ENCODE measurements at regions not wholly inside any gene's neighbourhood (a gene's known extent, or its start where the extent isn't known, plus 50 kb on each side); places are given as distances from the start of the nearest gene placed in this dataset.
"Not testable (repeated sequence)": the region's sequence is repeated elsewhere in the genome, so short reads cannot be mapped to it uniquely, and the experiment has no call there.

DNA sequence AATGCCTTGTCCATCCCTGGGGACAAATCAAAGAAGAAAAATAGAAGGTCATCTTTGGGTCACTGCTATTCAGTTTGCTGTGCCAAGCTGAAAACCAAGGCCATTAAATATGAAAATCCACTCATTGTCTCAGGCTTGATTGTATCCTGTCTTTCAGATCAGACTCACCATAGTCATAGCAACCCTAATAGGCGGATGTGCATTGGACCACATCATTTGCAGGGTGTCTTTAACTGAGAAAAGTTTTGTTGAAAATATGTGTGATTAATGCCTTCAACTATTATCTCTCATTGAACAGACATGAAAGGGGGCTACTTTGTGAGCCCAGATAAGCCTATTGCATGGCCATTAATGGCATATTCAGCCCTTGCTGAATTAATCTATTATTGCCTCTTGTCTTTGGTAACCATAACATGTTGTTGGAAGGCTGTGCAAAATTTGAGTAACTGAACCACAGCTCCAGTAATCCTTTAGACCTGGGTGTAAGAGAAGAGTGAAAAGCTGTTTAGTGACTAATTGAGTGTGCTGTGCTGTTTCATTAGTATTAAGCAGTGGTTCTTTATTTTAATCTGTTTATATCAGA, 453.6 kb upstream of the EPHA5 start:
- no peak overlapping the region for H3K14ac ChIP-seq (ENCODE audit: low read length)
- H3K4me1 ChIP-seq (ENCODE audit: control insufficient read depth in 1 of 2, insufficient read depth in 2 of 2, low read length in 2 of 2): no peaks in the 10 kb centered on the region
- H3K27ac ChIP-seq (ENCODE audit: low read depth, low read length): no peak overlapping the region
- no peak overlapping the region for H2BK5ac ChIP-seq (ENCODE audit: low read depth, low read length, poor library complexity)
- H4K91ac ChIP-seq (ENCODE audit: low read depth, low read length): no peak overlapping the region
- H2BK120ac ChIP-seq (ENCODE audit: insufficient read depth, low read length, poor library complexity): no peak overlapping the region
- no peak overlapping the region for H2AFZ ChIP-seq (ENCODE audit: insufficient read depth, low read length, poor library complexity)
- no peak overlapping the region for H3K4ac ChIP-seq (ENCODE audit: low read depth, low read length)
- H2BK12ac ChIP-seq (ENCODE audit: low read length): no peak overlapping the region
- no peak overlapping the region for H4K8ac ChIP-seq (ENCODE audit: low read depth, low read length)
- no peaks in the 10 kb centered on the region for H3K27me3 ChIP-seq (ENCODE audit: insufficient read depth, low read length)
- no peak overlapping the region for H3K4me3 ChIP-seq (ENCODE audit: low read depth, low read length)
- H3K79me1 ChIP-seq (ENCODE audit: low read length): no peaks in the 10 kb centered on the region
- no peak overlapping the region for H2AK5ac ChIP-seq (ENCODE audit: low read length)
- no peak overlapping the region for H3K18ac ChIP-seq (ENCODE audit: low read length)
- WGBS (ENCODE audit: extremely low coverage, insufficient coverage, insufficient read length): no CpG with 5 or more reads among the region's 1 CpG
- H3K9me3 ChIP-seq (ENCODE audit: insufficient read depth, low read depth, low read length): no peaks in the 10 kb centered on the region
- no peaks in the 10 kb centered on the region for H3K36me3 ChIP-seq (ENCODE audit: control insufficient read depth in 1 of 2, insufficient read depth in 2 of 2, low read length in 2 of 2)
- DNase-seq: no peak
- no peak overlapping the region for H3K9ac ChIP-seq (ENCODE audit: low read length)
- H3K23ac ChIP-seq (ENCODE audit: low read length): no peak overlapping the region
- no peak overlapping the region for H4K12ac ChIP-seq (ENCODE audit: low read depth, low read length)
- H3K79me2 ChIP-seq (ENCODE audit: control insufficient read depth, insufficient read depth, low read length, poor library complexity): no peaks in the 10 kb centered on the region
- H3K4me2 ChIP-seq (ENCODE audit: low read length): no peak overlapping the region

DNA sequence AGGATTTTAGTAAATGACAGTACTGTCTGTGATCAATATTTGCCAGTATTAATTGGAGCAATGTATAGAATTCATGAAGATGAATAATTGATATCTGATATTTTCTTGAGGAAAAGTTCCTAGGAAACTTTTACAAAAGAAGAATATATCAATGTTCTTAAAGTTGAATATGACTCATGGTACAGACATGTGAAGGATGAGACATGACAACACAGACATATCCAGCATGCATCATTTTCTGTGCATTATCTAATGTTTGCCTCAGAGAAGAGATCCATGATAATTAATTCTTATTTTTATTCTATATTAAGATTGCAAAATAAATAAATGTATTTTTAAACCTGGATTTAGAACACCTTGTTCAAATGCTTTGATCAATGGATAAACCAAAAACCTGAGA, 452.9 kb upstream of the EPHA5 start:
- no peak overlapping the region for H3K18ac ChIP-seq (ENCODE audit: low read length)
- no peak overlapping the region for H2AFZ ChIP-seq (ENCODE audit: insufficient read depth, low read length, poor library complexity)
- no peak overlapping the region for H4K8ac ChIP-seq (ENCODE audit: low read depth, low read length)
- no peak overlapping the region for H2BK12ac ChIP-seq (ENCODE audit: low read length)
- no peak overlapping the region for H3K4me2 ChIP-seq (ENCODE audit: low read length)
- no peak overlapping the region for H3K27ac ChIP-seq (ENCODE audit: low read depth, low read length)
- H2BK120ac ChIP-seq (ENCODE audit: insufficient read depth, low read length, poor library complexity): no peak overlapping the region
- H3K4me1 ChIP-seq (ENCODE audit: control insufficient read depth in 1 of 2, insufficient read depth in 2 of 2, low read length in 2 of 2): no peaks in the 10 kb centered on the region
- H4K91ac ChIP-seq (ENCODE audit: low read depth, low read length): no peak overlapping the region
- no peak overlapping the region for H2AK5ac ChIP-seq (ENCODE audit: low read length)
- no peak overlapping the region for H3K9ac ChIP-seq (ENCODE audit: low read length)
- no peaks in the 10 kb centered on the region for H3K79me1 ChIP-seq (ENCODE audit: low read length)
- no peak overlapping the region for H3K14ac ChIP-seq (ENCODE audit: low read length)
- no peaks in the 10 kb centered on the region for H3K27me3 ChIP-seq (ENCODE audit: insufficient read depth, low read length)
- no peaks in the 10 kb centered on the region for H3K36me3 ChIP-seq (ENCODE audit: control insufficient read depth in 1 of 2, insufficient read depth in 2 of 2, low read length in 2 of 2)
- no peak overlapping the region for H4K12ac ChIP-seq (ENCODE audit: low read depth, low read length)
- no peaks in the 10 kb centered on the region for H3K9me3 ChIP-seq (ENCODE audit: insufficient read depth, low read depth, low read length)
- no peak overlapping the region for H2BK5ac ChIP-seq (ENCODE audit: low read depth, low read length, poor library complexity)
- H3K79me2 ChIP-seq (ENCODE audit: control insufficient read depth, insufficient read depth, low read length, poor library complexity): no peaks in the 10 kb centered on the region
- H3K4ac ChIP-seq (ENCODE audit: low read depth, low read length): no peak overlapping the region
- DNase-seq: peak in 1 of 2 donors; percentile 13
- no peak overlapping the region for H3K23ac ChIP-seq (ENCODE audit: low read length)
- H3K4me3 ChIP-seq (ENCODE audit: low read depth, low read length): no peak overlapping the region

DNA sequence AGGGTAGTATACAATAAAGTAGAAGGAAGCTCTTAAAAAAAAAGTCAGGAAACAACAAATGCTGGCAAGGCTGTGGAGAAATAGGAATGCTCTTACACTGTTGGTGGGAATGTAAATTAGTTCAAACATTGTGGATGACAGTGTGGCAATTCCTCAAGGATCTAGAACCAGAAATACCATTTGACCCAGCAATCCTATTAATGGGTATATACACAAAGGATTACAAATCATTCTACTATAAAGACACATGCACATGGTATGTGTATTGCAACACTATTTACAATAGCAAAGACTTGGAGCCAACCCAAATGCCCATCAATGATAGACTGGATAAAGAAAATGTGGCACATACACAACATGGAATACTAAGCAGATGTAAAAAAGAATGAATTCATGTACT, 444.9 kb upstream of the EPHA5 start:
- not testable (repeated sequence) for H2BK120ac ChIP-seq (ENCODE audit: insufficient read depth, low read length, poor library complexity); H3K27ac ChIP-seq (ENCODE audit: low read depth, low read length); H2AFZ ChIP-seq (ENCODE audit: insufficient read depth, low read length, poor library complexity); H4K8ac ChIP-seq (ENCODE audit: low read depth, low read length); H2AK5ac ChIP-seq (ENCODE audit: low read length); H3K9ac ChIP-seq (ENCODE audit: low read length); H3K4me3 ChIP-seq (ENCODE audit: low read depth, low read length); H2BK5ac ChIP-seq (ENCODE audit: low read depth, low read length, poor library complexity); H3K18ac ChIP-seq (ENCODE audit: low read length); H3K79me2 ChIP-seq (ENCODE audit: control insufficient read depth, insufficient read depth, low read length, poor library complexity); H2BK12ac ChIP-seq (ENCODE audit: low read length); H3K4me2 ChIP-seq (ENCODE audit: low read length); H4K12ac ChIP-seq (ENCODE audit: low read depth, low read length); H3K23ac ChIP-seq (ENCODE audit: low read length); H3K4ac ChIP-seq (ENCODE audit: low read depth, low read length); H3K4me1 ChIP-seq (ENCODE audit: control insufficient read depth in 1 of 2, insufficient read depth in 2 of 2, low read length in 2 of 2); H3K27me3 ChIP-seq (ENCODE audit: insufficient read depth, low read length); H3K14ac ChIP-seq (ENCODE audit: low read length); DNase-seq; H3K36me3 ChIP-seq (ENCODE audit: control insufficient read depth in 1 of 2, insufficient read depth in 2 of 2, low read length in 2 of 2); H3K79me1 ChIP-seq (ENCODE audit: low read length); H3K9me3 ChIP-seq (ENCODE audit: insufficient read depth, low read depth, low read length); H4K91ac ChIP-seq (ENCODE audit: low read depth, low read length)

DNA sequence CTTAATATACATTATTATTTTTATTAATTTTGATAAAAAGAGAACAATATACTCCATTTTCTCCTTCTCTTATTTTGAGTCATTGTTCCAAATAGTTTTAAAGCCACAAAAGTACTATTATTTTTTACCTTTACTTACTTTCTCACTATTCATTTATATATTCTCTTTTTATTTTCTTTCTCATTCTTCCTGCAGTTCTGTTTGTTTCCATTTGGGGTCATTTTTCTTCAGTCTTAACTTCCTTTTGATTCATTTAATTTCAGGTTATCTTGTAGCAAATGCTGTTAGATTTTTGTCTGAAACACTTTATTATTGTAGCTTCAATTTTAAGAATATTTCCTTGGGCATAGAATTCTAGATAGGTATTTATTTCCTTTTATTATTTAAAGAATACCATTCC, 438.6 kb upstream of the EPHA5 start:
- Histone ChIP-seq H2AFZ (ENCODE audit: insufficient read depth, low read length, poor library complexity) (no peak overlapping the region), H2BK120ac (ENCODE audit: insufficient read depth, low read length, poor library complexity) (no peak overlapping the region), H4K91ac (ENCODE audit: low read depth, low read length) (no peak overlapping the region), H3K4me3 (ENCODE audit: low read depth, low read length) (no peak overlapping the region), H3K18ac (ENCODE audit: low read length) (no peak overlapping the region), H3K9me3 (ENCODE audit: insufficient read depth, low read depth, low read length) (no peaks in the 10 kb centered on the region), H3K4me1 (ENCODE audit: control insufficient read depth in 1 of 2, insufficient read depth in 2 of 2, low read length in 2 of 2) (no peaks in the 10 kb centered on the region), H2BK12ac (ENCODE audit: low read length) (no peak overlapping the region), H2BK5ac (ENCODE audit: low read depth, low read length, poor library complexity) (no peak overlapping the region), H3K4ac (ENCODE audit: low read depth, low read length) (no peak overlapping the region), H3K36me3 (ENCODE audit: control insufficient read depth in 1 of 2, insufficient read depth in 2 of 2, low read length in 2 of 2) (no peaks in the 10 kb centered on the region), H3K23ac (ENCODE audit: low read length) (no peak overlapping the region), H3K79me1 (ENCODE audit: low read length) (no peaks in the 10 kb centered on the region), H4K8ac (ENCODE audit: low read depth, low read length) (no peak overlapping the region), H3K27ac (ENCODE audit: low read depth, low read length) (no peak overlapping the region), H4K12ac (ENCODE audit: low read depth, low read length) (no peak overlapping the region), H3K9ac (ENCODE audit: low read length) (no peak overlapping the region), H3K14ac (ENCODE audit: low read length) (no peak overlapping the region), H3K4me2 (ENCODE audit: low read length) (no peak overlapping the region), H2AK5ac (ENCODE audit: low read length) (no peak overlapping the region), H3K79me2 (ENCODE audit: control insufficient read depth, insufficient read depth, low read length, poor library complexity) (no peaks in the 10 kb centered on the region), H3K27me3 (ENCODE audit: insufficient read depth, low read length) (no peaks in the 10 kb centered on the region)
- DNase-seq: no peak

DNA sequence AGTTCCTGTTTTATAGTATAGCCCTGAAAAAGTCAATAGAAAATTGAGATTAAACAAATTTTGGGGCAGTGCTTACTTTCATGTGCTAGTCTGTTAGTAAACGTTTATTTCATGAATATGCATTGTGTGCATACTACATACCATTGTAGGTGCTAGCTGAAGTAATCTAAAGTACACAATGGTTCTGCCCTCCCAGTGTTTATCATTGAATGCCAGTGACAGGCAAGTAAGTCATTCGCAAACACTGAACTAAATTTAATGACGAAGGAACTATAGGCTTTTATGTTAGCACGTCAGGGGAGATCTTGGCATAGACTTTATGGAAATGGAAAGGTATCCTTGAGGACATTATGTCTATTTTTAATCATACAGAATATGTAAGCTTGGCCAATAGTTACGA, 426.9 kb upstream of the EPHA5 start:
- Histone ChIP-seq H3K79me2 (ENCODE audit: control insufficient read depth, insufficient read depth, low read length, poor library complexity) (no peaks in the 10 kb centered on the region), H3K23ac (ENCODE audit: low read length) (no peak overlapping the region), H4K91ac (ENCODE audit: low read depth, low read length) (no peak overlapping the region), H3K36me3 (ENCODE audit: control insufficient read depth in 1 of 2, insufficient read depth in 2 of 2, low read length in 2 of 2) (no peaks in the 10 kb centered on the region), H3K14ac (ENCODE audit: low read length) (no peak overlapping the region), H3K79me1 (ENCODE audit: low read length) (no peaks in the 10 kb centered on the region), H2BK120ac (ENCODE audit: insufficient read depth, low read length, poor library complexity) (no peak overlapping the region), H3K27me3 (ENCODE audit: insufficient read depth, low read length) (no peaks in the 10 kb centered on the region), H2BK12ac (ENCODE audit: low read length) (no peak overlapping the region), H2AFZ (ENCODE audit: insufficient read depth, low read length, poor library complexity) (no peak overlapping the region), H2BK5ac (ENCODE audit: low read depth, low read length, poor library complexity) (no peak overlapping the region), H2AK5ac (ENCODE audit: low read length) (no peak overlapping the region), H3K4me2 (ENCODE audit: low read length) (no peak overlapping the region), H3K9me3 (ENCODE audit: insufficient read depth, low read depth, low read length) (no peaks in the 10 kb centered on the region), H3K18ac (ENCODE audit: low read length) (no peak overlapping the region), H3K27ac (ENCODE audit: low read depth, low read length) (no peak overlapping the region), H3K4ac (ENCODE audit: low read depth, low read length) (no peak overlapping the region), H4K8ac (ENCODE audit: low read depth, low read length) (no peak overlapping the region), H3K9ac (ENCODE audit: low read length) (no peak overlapping the region), H4K12ac (ENCODE audit: low read depth, low read length) (no peak overlapping the region), H3K4me1 (ENCODE audit: control insufficient read depth in 1 of 2, insufficient read depth in 2 of 2, low read length in 2 of 2) (no peaks in the 10 kb centered on the region), H3K4me3 (ENCODE audit: low read depth, low read length) (no peak overlapping the region)
- no peak for DNase-seq
- no CpG with 5 or more reads among the region's 5 CpGs for WGBS (ENCODE audit: extremely low coverage, insufficient coverage, insufficient read length)
